ENCODE measurements at regions not wholly inside any gene's neighbourhood (a gene's known extent, or its start where the extent isn't known, plus 50 kb on each side); places are given as distances from the start of the nearest gene placed in this dataset.

GRCh38 chr1:57927003-57927402, 503.1 kb upstream of the DAB1 start:
- TF ChIP-seq, protein P1, sequence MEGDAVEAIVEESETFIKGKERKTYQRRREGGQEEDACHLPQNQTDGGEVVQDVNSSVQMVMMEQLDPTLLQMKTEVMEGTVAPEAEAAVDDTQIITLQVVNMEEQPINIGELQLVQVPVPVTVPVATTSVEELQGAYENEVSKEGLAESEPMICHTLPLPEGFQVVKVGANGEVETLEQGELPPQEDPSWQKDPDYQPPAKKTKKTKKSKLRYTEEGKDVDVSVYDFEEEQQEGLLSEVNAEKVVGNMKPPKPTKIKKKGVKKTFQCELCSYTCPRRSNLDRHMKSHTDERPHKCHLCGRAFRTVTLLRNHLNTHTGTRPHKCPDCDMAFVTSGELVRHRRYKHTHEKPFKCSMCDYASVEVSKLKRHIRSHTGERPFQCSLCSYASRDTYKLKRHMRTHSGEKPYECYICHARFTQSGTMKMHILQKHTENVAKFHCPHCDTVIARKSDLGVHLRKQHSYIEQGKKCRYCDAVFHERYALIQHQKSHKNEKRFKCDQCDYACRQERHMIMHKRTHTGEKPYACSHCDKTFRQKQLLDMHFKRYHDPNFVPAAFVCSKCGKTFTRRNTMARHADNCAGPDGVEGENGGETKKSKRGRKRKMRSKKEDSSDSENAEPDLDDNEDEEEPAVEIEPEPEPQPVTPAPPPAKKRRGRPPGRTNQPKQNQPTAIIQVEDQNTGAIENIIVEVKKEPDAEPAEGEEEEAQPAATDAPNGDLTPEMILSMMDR (IDR thresholded peaks at IDR 0.05): no peak

GRCh38 chr1:57926025-57926552, 502.2 kb upstream of the DAB1 start:
- TF ChIP-seq, protein P1 (IDR thresholded peaks at IDR 0.05): no peak

DNA sequence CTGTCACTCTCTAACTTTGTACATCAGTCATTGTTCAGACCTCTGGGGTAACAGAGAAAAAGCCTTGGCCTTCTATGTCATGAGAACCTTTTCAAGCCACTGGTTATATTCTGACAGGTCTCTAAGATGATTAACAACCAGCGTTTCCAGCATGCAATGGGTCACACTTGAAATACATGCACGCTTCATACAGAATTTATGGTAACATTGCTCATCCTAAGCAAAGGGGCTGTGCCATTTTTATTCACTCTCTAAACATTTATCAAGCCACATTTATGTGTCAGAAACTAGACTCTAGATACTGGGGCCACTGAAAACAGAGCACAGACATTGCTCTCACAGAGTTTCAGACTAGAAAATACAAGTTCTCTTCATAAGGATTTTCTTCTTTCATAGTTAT, 501.4 kb upstream of the DAB1 start:
- TF ChIP-seq, protein P1 (IDR thresholded peaks at IDR 0.05): no peak

DNA sequence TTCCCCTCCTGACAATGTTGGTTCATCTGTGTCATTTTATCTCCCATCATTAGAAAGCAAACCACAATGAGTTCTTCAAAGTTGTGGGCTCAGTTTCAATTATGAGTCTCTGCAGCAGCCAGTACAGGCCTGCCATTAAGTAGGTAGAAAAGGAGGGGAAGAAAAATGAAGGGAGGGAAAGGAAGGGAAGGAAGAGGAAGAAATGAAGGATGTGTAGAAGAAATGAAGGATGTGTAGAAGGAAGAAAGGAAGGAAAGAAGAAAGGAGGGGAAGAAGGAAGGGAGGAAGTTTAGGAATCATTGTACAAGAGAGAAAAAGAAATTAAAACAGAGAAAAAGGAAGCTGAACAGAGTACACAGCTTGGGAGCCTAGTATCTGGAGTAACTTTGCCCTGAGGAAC, 498.3 kb upstream of the DAB1 start:
- TF ChIP-seq, protein P1 (IDR thresholded peaks at IDR 0.05): no peak

- TF ChIP-seq, protein P1 (IDR thresholded peaks at IDR 0.05): no peak
Observed at GRCh38 chr1:57916041-57916440, 492.2 kb upstream of the DAB1 start.

DNA sequence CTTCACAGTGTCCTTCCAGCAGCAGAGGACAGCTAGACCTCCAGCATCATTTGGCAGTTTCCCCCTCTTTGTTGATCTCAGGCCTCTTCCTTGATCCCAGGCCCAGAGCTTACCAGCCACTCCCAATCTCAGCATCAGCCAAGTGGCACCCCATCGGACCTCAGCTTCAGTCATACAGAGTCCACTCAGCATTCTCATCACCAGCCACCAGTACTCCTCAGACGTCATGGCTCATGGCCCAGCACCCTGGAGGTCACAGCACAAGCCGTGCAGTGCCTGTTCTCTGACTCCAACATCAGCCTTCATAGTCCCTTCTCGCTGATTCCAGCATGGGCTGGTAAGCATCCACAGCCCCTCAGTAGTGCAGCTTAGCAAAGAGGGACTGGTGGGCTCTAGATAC, 487.6 kb upstream of the DAB1 start:
- TF ChIP-seq, protein P1 (IDR thresholded peaks at IDR 0.05): no peak

DNA sequence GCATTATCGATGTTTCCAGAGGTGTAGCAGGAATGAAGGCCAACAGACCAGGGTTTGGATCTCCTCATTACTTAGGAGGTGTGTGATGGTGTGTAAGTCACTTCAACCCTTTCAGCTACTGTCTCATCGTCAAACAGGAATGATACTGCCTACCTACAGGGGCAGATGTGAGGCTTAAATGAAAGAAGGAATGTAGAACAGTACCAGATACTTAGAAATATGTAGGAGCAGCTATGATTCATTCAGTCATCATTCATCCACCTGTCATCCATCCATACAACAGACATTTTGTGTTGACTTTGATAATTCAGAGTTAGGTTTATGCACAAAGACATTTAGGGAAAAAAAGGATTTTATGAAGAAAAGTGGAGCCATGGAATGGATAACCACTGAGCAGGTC, 486.9 kb upstream of the DAB1 start:
- TF ChIP-seq, protein P1 (IDR thresholded peaks at IDR 0.05): no peak

DNA sequence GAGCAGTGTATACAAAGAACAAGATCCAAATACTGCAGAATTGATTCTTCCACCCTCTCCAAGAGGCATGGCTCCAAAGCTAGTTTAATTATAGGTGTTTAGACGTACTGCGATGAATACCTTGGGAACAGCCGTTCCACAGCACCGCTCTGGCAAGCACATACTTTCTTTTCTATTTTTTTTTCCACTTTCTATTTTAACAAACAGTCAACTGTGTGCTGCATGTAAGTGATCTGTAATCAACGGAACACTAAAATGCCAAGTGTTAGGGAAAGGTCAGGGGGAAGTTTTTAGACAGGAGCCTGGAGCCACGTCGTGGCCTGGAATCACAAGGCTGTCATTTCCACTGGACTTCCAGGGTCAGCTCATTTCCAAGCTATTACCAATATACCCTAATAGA, 486.4 kb upstream of the DAB1 start:
- TF ChIP-seq, protein P1 (IDR thresholded peaks at IDR 0.05): no peak
